HG03175 (cell line): ENCODE measurements at regions not wholly inside any gene's neighbourhood (a gene's known extent, or its start where the extent isn't known, plus 50 kb on each side); places are given as distances from the start of the nearest gene placed in this dataset.
"Not testable (repeated sequence)": the region's sequence is repeated elsewhere in the genome, so short reads cannot be mapped to it uniquely, and the experiment has no call there.

ENCODE experiments used
- ATAC-seq: cut with Tn5 transposase; IDR thresholded peaks from one replicate; pipeline ENCODE4 v1.9.1; 2021; ENCODE audit warnings: mild to moderate bottlenecking, moderate library complexity; ENCODE audit not compliant: unreplicated experiment

- no peak for ATAC-seq
These were observed 50.6 kb upstream of the TMEM170B start for GRCh38 chr6:11486959-11487358.

GRCh38 chr6:11486486-11486885, 51.1 kb upstream of the TMEM170B start:
- ATAC-seq: no peak

- ATAC-seq: no peak
These were observed 51.5 kb upstream of the TMEM170B start for GRCh38 chr6:11486051-11486450.

- no peak for ATAC-seq
These were observed 52.3 kb upstream of the TMEM170B start for GRCh38 chr6:11485271-11485670.

GRCh38 chr6:11484441-11484840, 53.1 kb upstream of the TMEM170B start:
- ATAC-seq: no peak

GRCh38 chr6:11482616-11483015, 54.9 kb upstream of the TMEM170B start:
- no peak for ATAC-seq

- ATAC-seq: no peak
These were observed 57.0 kb upstream of the TMEM170B start for GRCh38 chr6:11480541-11480940.

GRCh38 chr6:11479296-11479695, 58.3 kb upstream of the TMEM170B start:
- ATAC-seq: no peak

GRCh38 chr6:11478586-11478985, 59.0 kb upstream of the TMEM170B start:
- ATAC-seq: no peak

GRCh38 chr6:11475016-11475415, 62.5 kb upstream of the TMEM170B start:
- no peak for ATAC-seq

- no peak for ATAC-seq
These were observed 64.4 kb upstream of the TMEM170B start for GRCh38 chr6:11473008-11473740.

GRCh38 chr6:11471261-11471660, 66.3 kb upstream of the TMEM170B start:
- ATAC-seq: no peak

- ATAC-seq: no peak
These were observed 67.9 kb upstream of the TMEM170B start for GRCh38 chr6:11469684-11470083.

GRCh38 chr6:11468271-11468670, 69.3 kb upstream of the TMEM170B start:
- ATAC-seq: not testable (repeated sequence)

GRCh38 chr6:11467364-11467763, 70.2 kb upstream of the TMEM170B start:
- peak; percentile 82 for ATAC-seq

GRCh38 chr6:11463398-11463780, 74.2 kb upstream of the TMEM170B start:
- ATAC-seq: no peak

GRCh38 chr6:11462742-11463397, 74.7 kb upstream of the TMEM170B start:
- ATAC-seq: no peak

GRCh38 chr6:11460837-11461661, 76.5 kb upstream of the TMEM170B start:
- ATAC-seq: peak; percentile 80

GRCh38 chr6:11460001-11460668, 77.4 kb upstream of the TMEM170B start:
- peak; percentile 35 for ATAC-seq

GRCh38 chr6:11459079-11459610, 78.4 kb upstream of the TMEM170B start:
- ATAC-seq: peak; percentile 57

- no peak for ATAC-seq
These were observed 79.0 kb upstream of the TMEM170B start for GRCh38 chr6:11458509-11458908.
